Loucy (cell line): ENCODE measurements at regions not wholly inside any gene's neighbourhood (a gene's known extent, or its start where the extent isn't known, plus 50 kb on each side); places are given as distances from the start of the nearest gene placed in this dataset.
"Not testable (repeated sequence)": the region's sequence is repeated elsewhere in the genome, so short reads cannot be mapped to it uniquely, and the experiment has no call there.

ENCODE experiments used
- H2AFZ ChIP-seq: fragments of 200-600 bp; sonication (generic); 2 replicates; pipeline ENCODE4 v1.6.0; 2016; ENCODE audit warnings: antibody characterized with exemption, mild to moderate bottlenecking, low read length, moderate library complexity
- H3F3A ChIP-seq: fragments of 200-600 bp; 2 replicates; pipeline ENCODE4 v1.6.0; 2016; ENCODE audit warnings: antibody characterized with exemption, low read depth, mild to moderate bottlenecking
- H3K27me3 ChIP-seq: fragments of 200-600 bp; sonication (generic); 2 replicates; pipeline ENCODE4 v1.6.1; 2014; ENCODE audit warnings: low read length, mild to moderate bottlenecking; ENCODE audit not compliant: insufficient read depth, poor library complexity, severe bottlenecking
- H3K36me3 ChIP-seq: fragments of 200-600 bp; sonication (generic); 2 replicates; pipeline ENCODE4 v1.6.1; 2016; ENCODE audit warnings: low read length; ENCODE audit not compliant: insufficient read depth
- H3K4me1 ChIP-seq: fragments of 200-600 bp; sonication (generic); 2 replicates; pipeline ENCODE4 v1.5.1; 2014; ENCODE audit warnings: low read length, mild to moderate bottlenecking; ENCODE audit not compliant: insufficient read depth, poor library complexity, severe bottlenecking
- H3K4me2 ChIP-seq: fragments of 200-600 bp; sonication (generic); 2 replicates; pipeline ENCODE4 v1.6.0; 2014; ENCODE audit warnings: antibody characterized with exemption, low read length, low read depth, mild to moderate bottlenecking; ENCODE audit not compliant: poor library complexity, severe bottlenecking
- H3K4me3 ChIP-seq: fragments of 200-600 bp; sonication (generic); 2 replicates; pipeline ENCODE4 v1.5.1; 2014; ENCODE audit warnings: low read length, mild to moderate bottlenecking, mixed read lengths; ENCODE audit not compliant: poor library complexity, severe bottlenecking
- H3K79me2 ChIP-seq: fragments of 200-600 bp; sonication (generic); 2 replicates; pipeline ENCODE4 v1.6.1; 2014; ENCODE audit warnings: low read length; ENCODE audit not compliant: insufficient read depth
- H3K9ac ChIP-seq: fragments of 200-600 bp; sonication (generic); 2 replicates; pipeline ENCODE4 v1.6.0; 2014; ENCODE audit warnings: mild to moderate bottlenecking, low read depth, low read length, moderate library complexity; ENCODE audit not compliant: poor library complexity, severe bottlenecking
- H3K9me2 ChIP-seq: fragments of 200-600 bp; sonication (generic); replicated peaks from 2 replicates; pipeline ENCODE4 v1.6.1; 2016; ENCODE audit warnings: low read depth, low read length, mixed read lengths
- H3K9me3 ChIP-seq: fragments of 200-600 bp; sonication (generic); 2 replicates; pipeline ENCODE4 v1.6.1; 2014; ENCODE audit warnings: mild to moderate bottlenecking, antibody characterized with exemption, low read length, low read depth; ENCODE audit not compliant: insufficient read depth
- H4K20me1 ChIP-seq: fragments of 200-600 bp; sonication (generic); 2 replicates; pipeline ENCODE4 v1.6.0; 2014; ENCODE audit warnings: antibody characterized with exemption, low read length, mild to moderate bottlenecking; ENCODE audit not compliant: insufficient read depth, poor library complexity, severe bottlenecking
- CTCF ChIP-seq: fragments of 200-600 bp; sonication (generic); conservative IDR thresholded peaks from 2 replicates; pipeline ENCODE4 v1.5.1; 2014; ENCODE audit warnings: mild to moderate bottlenecking, antibody characterized with exemption, low read length
- EZH2phosphoT487 ChIP-seq: fragments of 200-600 bp; IDR thresholded peaks from 2 replicates; pipeline ENCODE4 v1.6.1; 2018; ENCODE audit warnings: antibody characterized with exemption, mild to moderate bottlenecking, moderate library complexity, borderline replicate concordance

GRCh38 chr6:78666764-78667163, 200.6 kb upstream of the IRAK1BP1 start:
- no peaks in the 10 kb centered on the region for H3K9me2 ChIP-seq
- TF ChIP-seq CTCF (no peak), EZH2phosphoT487 (no peak)
- no peaks in the 10 kb centered on the region for H3K79me2 ChIP-seq
- no peak overlapping the region for H3K4me2 ChIP-seq
- no peak overlapping the region for H3K9ac ChIP-seq
- H3K27me3 ChIP-seq, result no peaks in the 10 kb centered on the region
- no peaks in the 10 kb centered on the region for H3K4me1 ChIP-seq
- H4K20me1 ChIP-seq, result no peaks in the 10 kb centered on the region
- no peak overlapping the region for H3K4me3 ChIP-seq
- H3F3A ChIP-seq, result no peaks in the 10 kb centered on the region
- H3K9me3 ChIP-seq, result no peaks in the 10 kb centered on the region
- no peaks in the 10 kb centered on the region for H3K36me3 ChIP-seq
- H2AFZ ChIP-seq, result no peak overlapping the region

GRCh38 chr6:78670156-78670555, 197.2 kb upstream of the IRAK1BP1 start:
- H4K20me1 ChIP-seq, result no peaks in the 10 kb centered on the region
- H3K9me3 ChIP-seq, result no peaks in the 10 kb centered on the region
- H3K4me3 ChIP-seq, result no peak overlapping the region
- no peaks in the 10 kb centered on the region for H3K79me2 ChIP-seq
- no peaks in the 10 kb centered on the region for H3F3A ChIP-seq
- no peak overlapping the region for H2AFZ ChIP-seq
- TF ChIP-seq CTCF (no peak), EZH2phosphoT487 (no peak)
- H3K27me3 ChIP-seq, result no peaks in the 10 kb centered on the region
- no peak overlapping the region for H3K4me2 ChIP-seq
- no peaks in the 10 kb centered on the region for H3K9me2 ChIP-seq
- H3K36me3 ChIP-seq, result no peaks in the 10 kb centered on the region
- H3K9ac ChIP-seq, result no peak overlapping the region
- H3K4me1 ChIP-seq, result no peaks in the 10 kb centered on the region

- no peaks in the 10 kb centered on the region for H3K27me3 ChIP-seq
- no peak overlapping the region for H3K9ac ChIP-seq
- H4K20me1 ChIP-seq, result no peaks in the 10 kb centered on the region
- no peak overlapping the region for H3K4me3 ChIP-seq
- H3K9me3 ChIP-seq, result no peaks in the 10 kb centered on the region
- H3F3A ChIP-seq, result no peaks in the 10 kb centered on the region
- no peaks in the 10 kb centered on the region for H3K36me3 ChIP-seq
- H3K4me1 ChIP-seq, result no peaks in the 10 kb centered on the region
- H2AFZ ChIP-seq, result no peak overlapping the region
- TF ChIP-seq EZH2phosphoT487 (no peak), CTCF (no peak)
- no peaks in the 10 kb centered on the region for H3K9me2 ChIP-seq
- no peak overlapping the region for H3K4me2 ChIP-seq
- no peaks in the 10 kb centered on the region for H3K79me2 ChIP-seq
These were observed 196.5 kb upstream of the IRAK1BP1 start for GRCh38 chr6:78670802-78671201.

- H3K4me1 ChIP-seq, H3K27me3 ChIP-seq, H3K79me2 ChIP-seq, H3K36me3 ChIP-seq, H3K9ac ChIP-seq, H4K20me1 ChIP-seq, H3K4me2 ChIP-seq, H3K4me3 ChIP-seq, H3K9me3 ChIP-seq, H2AFZ ChIP-seq, H3K9me2 ChIP-seq, H3F3A ChIP-seq: not testable (repeated sequence)
These were observed 191.0 kb upstream of the IRAK1BP1 start for GRCh38 chr6:78676069-78677007.
